ENCODE measurements at regions not wholly inside any gene's neighbourhood (a gene's known extent, or its start where the extent isn't known, plus 50 kb on each side); places are given as distances from the start of the nearest gene placed in this dataset.
"Not testable (repeated sequence)": the region's sequence is repeated elsewhere in the genome, so short reads cannot be mapped to it uniquely, and the experiment has no call there.

GRCh38 chr1:78715181-78715661 lies 65.6 kb downstream of the IFI44 start:
- FAIRE-seq, result no peak

GRCh38 chr1:78716186-78716585 lies 66.6 kb downstream of the IFI44 start:
- FAIRE-seq, result no peak

- no peak for FAIRE-seq
Measured at GRCh38 chr1:78718566-78718965, 68.9 kb downstream of the IFI44 start.

- no peak for FAIRE-seq
Measured at GRCh38 chr1:78721136-78721535, 71.5 kb downstream of the IFI44 start.

GRCh38 chr1:78722105-78722504 lies 72.5 kb downstream of the IFI44 start:
- no peak for FAIRE-seq

- no peak for FAIRE-seq
Measured at GRCh38 chr1:78722521-78722920, 72.9 kb downstream of the IFI44 start.

GRCh38 chr1:78722947-78723346 lies 73.3 kb downstream of the IFI44 start:
- no peak for FAIRE-seq

GRCh38 chr1:78726686-78727085 lies 77.1 kb downstream of the IFI44 start:
- no peak for FAIRE-seq

GRCh38 chr1:78728359-78728758 lies 78.7 kb downstream of the IFI44 start:
- no peak for FAIRE-seq

- FAIRE-seq, result no peak
Measured at GRCh38 chr1:78730054-78730453, 80.4 kb downstream of the IFI44 start.

GRCh38 chr1:78731674-78732073 lies 82.0 kb downstream of the IFI44 start:
- FAIRE-seq, result no peak

GRCh38 chr1:78737241-78737640 lies 87.6 kb downstream of the IFI44 start:
- FAIRE-seq, result no peak

- FAIRE-seq, result no peak
Measured at GRCh38 chr1:78743626-78744025, 94.0 kb downstream of the IFI44 start.

- FAIRE-seq, result no peak
Measured at GRCh38 chr1:78745111-78745510, 95.5 kb downstream of the IFI44 start.

- FAIRE-seq, result not testable (repeated sequence)
Measured at GRCh38 chr1:78753679-78754078, 104.0 kb downstream of the IFI44 start.

- no peak for FAIRE-seq
Measured at GRCh38 chr1:78755986-78756385, 106.4 kb downstream of the IFI44 start.

- no peak for FAIRE-seq
Measured at GRCh38 chr1:78758506-78758905, 108.9 kb downstream of the IFI44 start.

GRCh38 chr1:78759881-78760280 lies 110.2 kb downstream of the IFI44 start:
- no peak for FAIRE-seq

- FAIRE-seq, result no peak
Measured at GRCh38 chr1:78760858-78761257, 111.2 kb downstream of the IFI44 start.

GRCh38 chr1:78762113-78762512 lies 112.5 kb downstream of the IFI44 start:
- no peak for FAIRE-seq

GRCh38 chr1:78765489-78765888 lies 115.9 kb downstream of the IFI44 start:
- FAIRE-seq, result no peak

GRCh38 chr1:78779831-78780230 lies 130.2 kb downstream of the IFI44 start:
- FAIRE-seq, result no peak

- no peak for FAIRE-seq
Measured at GRCh38 chr1:78787544-78787943, 137.9 kb downstream of the IFI44 start.

- FAIRE-seq, result no peak
Measured at GRCh38 chr1:78790174-78790573, 140.5 kb downstream of the IFI44 start.

- FAIRE-seq, result no peak
Measured at GRCh38 chr1:78792756-78793155, 143.1 kb downstream of the IFI44 start.

All from A204.1 (cell line).